Kidney tubule cell (primary cell): ENCODE measurements at regions not wholly inside any gene's neighbourhood (a gene's known extent, or its start where the extent isn't known, plus 50 kb on each side); places are given as distances from the start of the nearest gene placed in this dataset.

ENCODE experiments used
- DNase-seq: peaks from one replicate; pipeline ENCODE4 v3.0.0-alpha.2; 2018; ENCODE audit warnings: low spot score

GRCh38 chr20:10806539-10806938 is 132.7 kb upstream of the JAG1 start:
- no peak for DNase-seq

GRCh38 chr20:10807013-10807412 is 133.2 kb upstream of the JAG1 start:
- DNase-seq, result no peak

- DNase-seq, result no peak
Observed at GRCh38 chr20:10812759-10813327, 139.0 kb upstream of the JAG1 start.

- DNase-seq, result no peak
Observed at GRCh38 chr20:10823585-10823984, 149.8 kb upstream of the JAG1 start.

DNA sequence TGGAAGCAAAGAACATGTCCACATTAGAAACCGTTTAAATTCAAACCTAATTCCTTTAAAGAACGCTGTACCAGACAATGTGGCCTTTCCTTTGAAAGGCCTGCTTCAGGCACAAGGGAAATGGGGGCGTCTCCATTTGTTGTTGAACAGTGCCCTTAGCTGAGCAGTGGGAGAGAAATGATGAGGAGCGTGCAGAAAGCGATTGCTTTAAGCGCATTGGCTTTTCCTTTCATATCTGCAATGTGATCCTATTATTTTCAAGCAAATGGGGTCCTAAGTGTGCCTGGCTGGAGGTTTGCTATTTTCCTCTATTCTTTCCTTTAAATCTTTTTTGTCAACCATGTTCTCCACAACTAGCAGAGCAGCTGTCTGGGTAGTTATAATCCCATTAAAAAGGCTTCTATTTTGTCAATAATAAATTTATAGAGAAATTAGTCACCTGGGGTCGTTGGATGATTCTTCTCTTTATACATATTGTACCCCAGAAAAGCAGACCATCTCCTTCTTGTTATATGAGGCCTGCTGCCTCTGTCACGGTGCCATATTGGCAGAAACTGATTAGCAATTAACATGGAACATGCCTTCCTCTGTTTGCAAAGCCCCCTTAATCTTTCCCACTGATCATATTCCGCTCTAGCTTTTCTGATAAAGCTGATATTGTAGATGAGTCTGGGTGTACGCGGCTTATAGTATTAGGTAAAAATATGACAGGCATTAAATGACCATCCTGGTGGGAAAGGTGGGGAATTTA is 151.1 kb upstream of the JAG1 start:
- DNase-seq, result no peak

- DNase-seq, result no peak
Observed at GRCh38 chr20:10826111-10826510, 152.3 kb upstream of the JAG1 start.

DNA sequence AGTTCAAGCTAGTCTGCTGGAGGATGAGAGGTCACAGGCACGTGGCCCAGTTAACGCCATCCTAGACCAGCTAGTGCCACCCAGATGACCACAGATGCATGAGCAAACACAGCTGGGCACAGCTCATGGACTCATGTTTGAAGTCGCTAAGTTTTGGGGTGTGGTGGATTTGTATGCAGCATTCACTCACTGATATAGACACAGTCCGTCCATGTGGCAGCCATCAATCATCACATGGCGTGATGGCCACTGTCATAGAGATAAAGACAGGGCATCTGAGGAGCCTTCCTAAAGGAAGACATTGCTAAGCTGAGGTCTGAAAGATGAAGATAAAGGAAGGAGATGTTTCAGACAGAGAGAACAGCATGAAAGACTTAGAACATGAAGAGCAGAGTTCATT is 154.4 kb upstream of the JAG1 start:
- DNase-seq, result no peak

DNA sequence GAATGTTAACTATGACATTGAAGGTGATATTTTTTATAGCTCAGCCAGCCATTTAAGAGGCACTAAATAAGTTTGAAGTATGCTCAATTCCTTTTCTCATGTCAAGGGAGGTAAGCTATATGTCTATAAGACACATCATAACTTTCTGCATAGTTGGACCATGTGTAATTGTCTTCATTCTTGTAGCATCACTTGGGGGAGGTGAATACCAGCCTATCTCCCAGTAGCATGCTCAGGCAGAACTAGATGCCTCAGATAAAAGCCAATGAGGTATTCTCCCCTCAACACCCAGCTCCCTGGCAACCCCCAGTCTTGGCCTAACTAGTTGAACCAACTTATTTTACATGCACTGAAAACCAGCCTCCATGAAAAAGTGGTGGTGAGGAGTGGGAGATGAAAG is 158.3 kb upstream of the JAG1 start:
- peak; percentile 26 for DNase-seq

- no peak for DNase-seq
Observed at GRCh38 chr20:10837901-10838300, 164.1 kb upstream of the JAG1 start.

DNA sequence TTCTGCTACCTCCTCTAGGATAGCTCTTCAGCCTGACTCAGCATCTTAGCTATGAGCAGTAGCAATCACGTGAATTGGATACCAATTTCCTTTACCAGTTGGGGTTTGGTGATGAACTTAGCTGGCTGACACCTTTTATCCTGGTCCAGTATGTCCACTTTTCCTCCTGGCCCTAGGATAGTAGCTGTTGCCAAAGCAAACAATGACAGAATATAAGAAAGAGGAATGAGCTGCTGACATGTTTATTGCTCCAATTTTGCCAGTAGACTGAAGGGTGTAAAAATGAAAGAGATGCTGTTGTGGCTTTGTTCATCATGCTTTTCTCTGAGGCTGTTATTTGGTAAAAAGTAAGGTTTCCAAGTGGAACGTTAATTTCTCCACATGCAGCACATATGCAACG is 168.3 kb upstream of the JAG1 start:
- no peak for DNase-seq

- DNase-seq, result no peak
Observed at GRCh38 chr20:10843146-10843711, 169.4 kb upstream of the JAG1 start.

GRCh38 chr20:10846766-10847165 is 173.0 kb upstream of the JAG1 start:
- no peak for DNase-seq

- DNase-seq, result peak; percentile 83
Observed at GRCh38 chr20:10848810-10849370, 175.1 kb upstream of the JAG1 start.

- DNase-seq, result peak; percentile 54
Observed at GRCh38 chr20:10853176-10853575, 179.4 kb upstream of the JAG1 start.

- DNase-seq, result no peak
Observed at GRCh38 chr20:10853731-10854130, 179.9 kb upstream of the JAG1 start.

GRCh38 chr20:10854976-10855375 is 181.2 kb upstream of the JAG1 start:
- DNase-seq, result peak; percentile 40

DNA sequence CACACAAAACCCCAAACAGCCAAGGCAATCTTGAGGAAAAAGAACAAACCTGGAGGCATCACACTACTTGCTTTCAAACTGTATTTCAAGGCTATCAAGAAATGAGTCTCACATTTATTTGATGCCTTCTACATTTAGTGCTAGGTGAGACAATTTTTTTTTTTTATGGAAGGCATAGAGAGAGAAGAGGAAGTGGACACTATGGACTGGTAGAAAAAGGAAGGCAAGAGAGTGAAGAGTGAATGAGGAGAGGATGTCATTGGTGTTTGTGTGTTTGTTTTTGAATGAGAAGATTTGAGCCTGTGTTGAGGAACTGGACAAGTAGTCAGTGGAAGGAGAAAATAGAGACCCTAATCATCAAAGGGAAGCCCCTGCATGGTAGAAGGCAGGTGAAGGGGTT is 182.0 kb upstream of the JAG1 start:
- no peak for DNase-seq

DNA sequence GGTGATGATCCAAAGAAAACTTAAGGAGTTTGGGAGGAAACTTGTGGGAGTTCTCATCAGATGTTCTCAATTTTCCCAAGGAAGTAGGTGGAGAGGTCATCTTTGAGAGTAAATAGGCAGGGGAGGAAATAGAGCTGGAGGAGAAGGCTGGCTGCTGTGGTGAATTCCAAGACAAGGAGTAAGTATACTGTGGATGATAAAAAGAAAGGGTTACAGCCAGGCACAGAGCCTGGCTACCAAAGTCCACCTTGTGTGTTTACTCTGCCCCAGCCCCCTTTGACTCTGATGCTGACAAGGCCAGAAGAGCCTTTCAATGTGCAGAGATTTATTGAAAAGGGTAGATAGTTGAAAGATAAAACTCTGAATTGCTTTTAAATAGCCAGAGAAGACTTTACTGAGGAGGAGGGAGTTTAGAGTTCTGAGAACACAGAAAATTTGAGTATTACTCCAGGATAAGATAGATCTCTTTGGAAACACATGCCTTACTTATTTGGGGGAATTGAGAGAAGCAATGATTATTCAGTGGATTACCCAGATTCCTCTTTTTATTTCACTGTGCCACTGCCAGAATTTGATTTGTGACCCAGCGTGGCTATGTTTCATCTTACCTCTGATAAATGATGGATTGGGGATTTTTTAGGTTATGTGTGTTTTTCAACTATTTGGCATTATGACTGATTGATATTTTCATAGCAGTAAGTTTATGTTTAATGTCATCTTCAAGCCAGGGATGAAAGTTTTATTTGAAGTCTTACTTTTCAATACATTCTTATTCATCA is 182.6 kb upstream of the JAG1 start:
- DNase-seq, result peak; percentile 25

GRCh38 chr20:10857352-10858070 is 183.7 kb upstream of the JAG1 start:
- DNase-seq, result peak; percentile 98

DNA sequence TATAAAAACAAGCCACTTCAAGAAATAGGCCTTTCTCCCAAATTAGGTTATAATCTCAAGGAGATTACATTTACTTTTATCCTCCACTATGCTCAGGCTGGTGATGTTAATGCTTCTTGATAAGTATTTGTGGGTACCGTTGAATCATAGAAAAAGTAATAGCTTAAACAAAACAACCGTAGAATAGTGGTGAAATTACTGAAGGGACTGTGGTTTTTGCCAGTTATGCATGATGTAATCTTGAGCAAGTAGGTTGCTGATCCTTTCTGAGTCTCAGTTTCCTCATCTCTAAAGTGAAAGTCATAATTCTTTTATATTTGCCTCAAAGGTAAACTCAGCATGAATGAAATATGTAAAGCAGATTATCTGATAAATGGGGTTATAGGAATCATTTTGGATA is 187.3 kb upstream of the JAG1 start:
- DNase-seq, result peak; percentile 87

DNA sequence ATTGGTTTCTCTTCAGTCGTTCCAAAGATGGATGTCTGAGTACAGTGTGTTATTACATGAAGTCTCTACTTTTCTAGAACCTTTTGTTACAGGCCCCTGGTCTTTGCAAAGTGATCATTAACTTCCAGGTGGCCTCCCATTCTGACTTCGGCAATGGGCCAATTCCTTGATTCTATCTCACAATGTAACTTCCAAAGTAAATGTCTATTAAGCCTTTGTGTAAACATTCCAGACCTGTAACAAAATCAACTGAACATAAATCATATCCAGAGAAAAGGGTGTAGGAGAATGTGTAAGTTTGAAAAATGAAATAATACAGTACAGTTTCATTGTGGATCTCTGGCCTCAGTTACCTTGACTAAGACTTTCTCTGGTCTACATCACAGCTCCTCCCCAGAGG is 187.8 kb upstream of the JAG1 start:
- DNase-seq, result peak; percentile 61
